GM12891 (cell line): ENCODE measurements at regions not wholly inside any gene's neighbourhood (a gene's known extent, or its start where the extent isn't known, plus 50 kb on each side); places are given as distances from the start of the nearest gene placed in this dataset.

Experiments
- PAX5 ChIP-seq: IDR thresholded peaks from 2 replicates; pipeline ENCODE4 v1.6.1; 2011; ENCODE audit warnings: low read length, moderate library complexity, mild to moderate bottlenecking; ENCODE audit not compliant: insufficient read depth, severe bottlenecking
- POLR2A ChIP-seq: IDR thresholded peaks from 2 replicates; pipeline ENCODE4 v1.6.1; 2011; ENCODE audit warnings: low read depth, low read length, control low read depth
- POLR2AphosphoS5 ChIP-seq: IDR thresholded peaks from 2 replicates; pipeline ENCODE4 v1.6.1; 2011; ENCODE audit warnings: low read depth, low read length, control low read depth
- SPI1 ChIP-seq: IDR thresholded peaks from 2 replicates; pipeline ENCODE4 v1.6.1; 2011; ENCODE audit warnings: low read depth, low read length, control low read depth
- TAF1 ChIP-seq: IDR thresholded peaks from 2 replicates; pipeline ENCODE4 v1.6.1; 2011; ENCODE audit warnings: low read depth, low read length, control low read depth

- TF ChIP-seq POLR2AphosphoS5: no peak
- no peak for TF ChIP-seq PAX5
- no peak for TF ChIP-seq TAF1
- no peak for TF ChIP-seq POLR2A
- TF ChIP-seq SPI1: no peak
Measured at GRCh38 chr10:31601136-31601535, 282.1 kb downstream of the ZEB1 start.
